Keratinocyte (primary cell): ENCODE measurements at regions not wholly inside any gene's neighbourhood (a gene's known extent, or its start where the extent isn't known, plus 50 kb on each side); places are given as distances from the start of the nearest gene placed in this dataset.
A peak's percentile ranks its signal among the peaks of the same experiment; 100 is the strongest.

Experiments used
- DNase-seq: peaks from one replicate; pipeline ENCODE4 v3.0.0-alpha.2; 2011; ENCODE audit warnings: low read depth, missing footprints, low spot score
- FAIRE-seq: peaks from 2 replicates; lab custom pipeline; 2011; peaks lifted over from hg19 to GRCh38; lab: Jason Lieb, UNC
- H2AFZ ChIP-seq: 2 replicates; pipeline ENCODE4 v1.6.0; 2012; ENCODE audit warnings: low read length, control low read depth, inconsistent platforms; ENCODE audit not compliant: control insufficient read depth
- H3K27ac ChIP-seq: 2 replicates; pipeline ENCODE4 v1.5.1; 2011; ENCODE audit warnings: low read length; ENCODE audit not compliant: control insufficient read depth, insufficient read depth
- H3K27me3 ChIP-seq: 3 replicates; pipeline ENCODE4 v1.6.0; 2011; ENCODE audit warnings: low read length; ENCODE audit not compliant: control insufficient read depth, insufficient read depth; ENCODE audit errors: extremely low read depth
- H3K36me3 ChIP-seq, 2 experiments: 2 replicates in 1 of 2; 3 replicates in 1 of 2; pipeline ENCODE4 v1.5.1; 2011; ENCODE audit warnings: low read length in 2 of 2, mild to moderate bottlenecking in 1 of 2; ENCODE audit not compliant: control insufficient read depth in 2 of 2, insufficient read depth in 2 of 2; ENCODE audit errors: extremely low read depth in 1 of 2
- H3K4me1 ChIP-seq: 3 replicates; pipeline ENCODE4 v1.5.1; 2011; ENCODE audit warnings: low read length; ENCODE audit not compliant: control insufficient read depth, insufficient read depth; ENCODE audit errors: extremely low read depth
- H3K4me2 ChIP-seq: 3 replicates; pipeline ENCODE4 v1.6.0; 2011; ENCODE audit warnings: low read depth, low read length; ENCODE audit not compliant: control insufficient read depth, insufficient read depth; ENCODE audit errors: extremely low read depth
- H3K4me3 ChIP-seq, 3 experiments: fragments of 200-600 bp in 1 of 3; sonication (generic) in 1 of 3; 2 replicates in 2 of 3; 3 replicates in 1 of 3; pipeline ENCODE4 v1.5.1; 2011 to 2016; ENCODE audit warnings: low read length in 3 of 3, mild to moderate bottlenecking in 3 of 3, control low read depth in 2 of 3, inconsistent platforms in 1 of 3, low read depth in 1 of 3, mixed read lengths in 1 of 3, mixed run types in 1 of 3, moderate library complexity in 1 of 3; ENCODE audit not compliant: control insufficient read depth in 2 of 3, insufficient read depth in 2 of 3; ENCODE audit errors: extremely low read depth in 1 of 3
- H3K79me2 ChIP-seq: 2 replicates; pipeline ENCODE4 v1.6.0; 2012; ENCODE audit warnings: low read length; ENCODE audit not compliant: control insufficient read depth, insufficient read depth
- H3K9ac ChIP-seq: 3 replicates; pipeline ENCODE4 v1.6.0; 2011; ENCODE audit warnings: low read length; ENCODE audit not compliant: control insufficient read depth, insufficient read depth; ENCODE audit errors: extremely low read depth
- H3K9me1 ChIP-seq: 3 replicates; pipeline ENCODE4 v1.6.0; 2011; ENCODE audit warnings: low read length; ENCODE audit not compliant: control insufficient read depth, insufficient read depth; ENCODE audit errors: extremely low read depth
- H3K9me3 ChIP-seq: 2 replicates; pipeline ENCODE4 v1.5.1; 2012; ENCODE audit warnings: low read depth, low read length; ENCODE audit not compliant: control insufficient read depth
- H4K20me1 ChIP-seq: 3 replicates; pipeline ENCODE4 v1.6.0; 2011; ENCODE audit warnings: low read length; ENCODE audit not compliant: control insufficient read depth, insufficient read depth; ENCODE audit errors: extremely low read depth
- CTCF ChIP-seq, 3 experiments: IDR thresholded peaks in 1 of 3; conservative IDR thresholded peaks in 1 of 3; optimal IDR thresholded peaks in 1 of 3; 2 replicates in 2 of 3; 3 replicates in 1 of 3; pipeline versions ENCODE3 to v1.5.1; 2011; ENCODE audit warnings: low read length in 3 of 3, mild to moderate bottlenecking in 3 of 3, moderate library complexity in 2 of 3, control low read depth in 1 of 3, inconsistent platforms in 1 of 3; ENCODE audit not compliant: insufficient read depth in 2 of 3; ENCODE audit errors: extremely low read depth in 1 of 3
- EZH2 ChIP-seq: IDR thresholded peaks from one replicate; pipeline ENCODE4 v1.6.1; 2012; ENCODE audit warnings: inconsistent platforms, mild to moderate bottlenecking, low read length, moderate library complexity
- dilution Hi-C: fragments of 300-500 bp; cut with MboI; formaldehyde crosslinking; loops from one replicate; pipeline ENCODE4 v1.7.0; 2020; ENCODE audit warnings: low sequenced_read_pairs; ENCODE audit not compliant: extremely low pct_ligation_motif_present

GRCh38 chr12:31214626-31215517 is 111.1 kb downstream of the SINHCAF start:
- H4K20me1 ChIP-seq: no peaks in the 10 kb centered on the region
- TF ChIP-seq EZH2: no peak
- no peak for TF ChIP-seq CTCF (optimal IDR thresholded peaks at IDR 0.05 in 1 of 3, IDR thresholded peaks at IDR 0.05 in 1 of 3, conservative IDR thresholded peaks at IDR 0.05 in 1 of 3; ENCODE audit: extremely low read depth in 1 of 3, insufficient read depth in 2 of 3, low read length in 3 of 3)
- FAIRE-seq (no peak), DNase-seq (no peak)
- H3K4me1 ChIP-seq: peaks cover 8% of the 10 kb centered on the region
- peaks cover 21% of the 10 kb centered on the region for H3K27me3 ChIP-seq
- H3K9me1 ChIP-seq: no peaks in the 10 kb centered on the region
- dilution Hi-C loops: no loop called here
- no peak overlapping the region for H3K9ac ChIP-seq
- no peaks in the 10 kb centered on the region for H3K79me2 ChIP-seq
- H3K36me3 ChIP-seq: no peaks in the 10 kb centered on the region
- no peak overlapping the region for H3K4me2 ChIP-seq
- H3K27ac ChIP-seq: no peak overlapping the region
- H2AFZ ChIP-seq: no peak overlapping the region
- no peaks in the 10 kb centered on the region for H3K9me3 ChIP-seq
- H3K4me3 ChIP-seq: no peak overlapping the region

- Histone ChIP-seq H3K4me1 (peaks cover 8% of the 10 kb centered on the region), H3K4me2 (no peak overlapping the region), H2AFZ (no peak overlapping the region), H3K9ac (no peak overlapping the region), H4K20me1 (no peaks in the 10 kb centered on the region), H3K9me1 (no peaks in the 10 kb centered on the region), H3K9me3 (no peaks in the 10 kb centered on the region), H3K4me3 (no peak overlapping the region), H3K27me3 (peaks cover 24% of the 10 kb centered on the region), H3K36me3 (no peaks in the 10 kb centered on the region), H3K27ac (no peak overlapping the region), H3K79me2 (no peaks in the 10 kb centered on the region)
- FAIRE-seq (peak; percentile 52), DNase-seq (no peak)
- dilution Hi-C loops: no loop called here
- peak in 1 of 3 experiments; percentile 12 for TF ChIP-seq CTCF (optimal IDR thresholded peaks at IDR 0.05 in 1 of 3, IDR thresholded peaks at IDR 0.05 in 1 of 3, conservative IDR thresholded peaks at IDR 0.05 in 1 of 3; ENCODE audit: extremely low read depth in 1 of 3, insufficient read depth in 2 of 3, low read length in 3 of 3)
- no peak for TF ChIP-seq EZH2
Observed at GRCh38 chr12:31215518-31216232, 110.3 kb downstream of the SINHCAF start.
